ENCODE measurements at regions not wholly inside any gene's neighbourhood (a gene's known extent, or its start where the extent isn't known, plus 50 kb on each side); places are given as distances from the start of the nearest gene placed in this dataset.

GRCh38 chr5:173800340-173800739 is 87.8 kb upstream of the CPEB4 start:
- POLR2A ChIA-PET: no interaction called here
- DNase-seq (no peak), ATAC-seq (ENCODE audit: low read depth) (no peak)

GRCh38 chr5:173801006-173801405 is 87.1 kb upstream of the CPEB4 start:
- no peaks in the 10 kb centered on the region for H3K4me1 Mint-ChIP-seq
- peaks cover 4% of the 10 kb centered on the region for H3K9me3 Mint-ChIP-seq
- no peak overlapping the region for H3K4me3 Mint-ChIP-seq
- no peaks in the 10 kb centered on the region for H3K27me3 Mint-ChIP-seq
- POLR2A ChIA-PET: no interaction called here
- DNase-seq (no peak), ATAC-seq (ENCODE audit: low read depth) (no peak)
- no peak overlapping the region for H3K27ac Mint-ChIP-seq
- H3K36me3 Mint-ChIP-seq: no peaks in the 10 kb centered on the region

More at GRCh38 chr5:173800340-173800739, 87.8 kb upstream of the CPEB4 start:
- Mint-ChIP-seq H3K36me3 (no peaks in the 10 kb centered on the region), H3K27me3 (no peaks in the 10 kb centered on the region), H3K27ac (no peak overlapping the region), H3K9me3 (peaks cover 4% of the 10 kb centered on the region), H3K4me1 (no peaks in the 10 kb centered on the region), H3K4me3 (no peak overlapping the region)

- Mint-ChIP-seq H3K27ac (no peak overlapping the region), H3K27me3 (no peaks in the 10 kb centered on the region), H3K36me3 (no peaks in the 10 kb centered on the region), H3K9me3 (peaks cover 4% of the 10 kb centered on the region), H3K4me1 (no peaks in the 10 kb centered on the region), H3K4me3 (no peak overlapping the region)
- DNase-seq (no peak), ATAC-seq (ENCODE audit: low read depth) (no peak)
- POLR2A ChIA-PET: no interaction called here
Observed at GRCh38 chr5:173802670-173803165, 85.4 kb upstream of the CPEB4 start.

- H3K4me3 Mint-ChIP-seq: no peak overlapping the region
- H3K9me3 Mint-ChIP-seq: peaks cover 4% of the 10 kb centered on the region
- H3K36me3 Mint-ChIP-seq: no peaks in the 10 kb centered on the region
- POLR2A ChIA-PET: no interaction called here
- H3K27me3 Mint-ChIP-seq: no peaks in the 10 kb centered on the region
- no peak overlapping the region for H3K27ac Mint-ChIP-seq
- H3K4me1 Mint-ChIP-seq: no peaks in the 10 kb centered on the region
- ATAC-seq (ENCODE audit: low read depth): no peak
- DNase-seq: no peak
Observed at GRCh38 chr5:173804579-173804978, 83.6 kb upstream of the CPEB4 start.

- POLR2A ChIA-PET: no interaction called here
- Mint-ChIP-seq H3K4me3 (no peak overlapping the region), H3K27me3 (no peaks in the 10 kb centered on the region), H3K9me3 (peaks cover 16% of the 10 kb centered on the region), H3K4me1 (peaks cover 2% of the 10 kb centered on the region), H3K36me3 (peaks cover 9% of the 10 kb centered on the region), H3K27ac (no peak overlapping the region)
- no peak for DNase-seq
- ATAC-seq (ENCODE audit: low read depth): no peak
Observed at GRCh38 chr5:173806270-173807035, 81.7 kb upstream of the CPEB4 start.

- Mint-ChIP-seq H3K36me3 (peaks cover 9% of the 10 kb centered on the region), H3K27me3 (no peaks in the 10 kb centered on the region), H3K4me1 (peaks cover 2% of the 10 kb centered on the region), H3K4me3 (no peak overlapping the region), H3K27ac (no peak overlapping the region), H3K9me3 (peaks cover 17% of the 10 kb centered on the region)
- ATAC-seq (ENCODE audit: low read depth) (no peak), DNase-seq (no peak)
- POLR2A ChIA-PET: no interaction called here
Observed at GRCh38 chr5:173807181-173807655, 80.9 kb upstream of the CPEB4 start.

- DNase-seq: no peak
- H3K4me1 Mint-ChIP-seq: peaks cover 2% of the 10 kb centered on the region
- peaks cover 9% of the 10 kb centered on the region for H3K36me3 Mint-ChIP-seq
- H3K27me3 Mint-ChIP-seq: peaks cover 6% of the 10 kb centered on the region
- POLR2A ChIA-PET: no interaction called here
- no peak overlapping the region for H3K27ac Mint-ChIP-seq
- H3K9me3 Mint-ChIP-seq: peaks cover 17% of the 10 kb centered on the region
- no peak for ATAC-seq (ENCODE audit: low read depth)
- no peak overlapping the region for H3K4me3 Mint-ChIP-seq
Observed at GRCh38 chr5:173808079-173808808, 79.9 kb upstream of the CPEB4 start.

GRCh38 chr5:173809014-173809413 is 79.1 kb upstream of the CPEB4 start:
- ATAC-seq (ENCODE audit: low read depth): no peak
- DNase-seq: no peak
- peaks cover 9% of the 10 kb centered on the region for H3K36me3 Mint-ChIP-seq
- no peak overlapping the region for H3K4me3 Mint-ChIP-seq
- no peak overlapping the region for H3K27ac Mint-ChIP-seq
- peaks cover 10% of the 10 kb centered on the region for H3K27me3 Mint-ChIP-seq
- POLR2A ChIA-PET: no interaction called here
- peaks cover 17% of the 10 kb centered on the region for H3K9me3 Mint-ChIP-seq
- peaks cover 2% of the 10 kb centered on the region for H3K4me1 Mint-ChIP-seq

GRCh38 chr5:173812811-173813550 is 75.2 kb upstream of the CPEB4 start:
- POLR2A ChIA-PET: no interaction called here

GRCh38 chr5:173814053-173814452 is 74.1 kb upstream of the CPEB4 start:
- Mint-ChIP-seq H3K36me3 (peaks cover 10% of the 10 kb centered on the region), H3K4me3 (no peak overlapping the region), H3K4me1 (peaks cover 2% of the 10 kb centered on the region), H3K9me3 (peaks cover 14% of the 10 kb centered on the region), H3K27me3 (peaks cover 15% of the 10 kb centered on the region), H3K27ac (no peak overlapping the region)
- POLR2A ChIA-PET: no interaction called here
- ATAC-seq (ENCODE audit: low read depth) (no peak), DNase-seq (no peak)

More at GRCh38 chr5:173812811-173813550, 75.2 kb upstream of the CPEB4 start:
- H3K27me3 Mint-ChIP-seq: peaks cover 15% of the 10 kb centered on the region
- peaks cover 13% of the 10 kb centered on the region for H3K9me3 Mint-ChIP-seq
- DNase-seq (no peak), ATAC-seq (ENCODE audit: low read depth) (no peak)
- H3K27ac Mint-ChIP-seq: no peak overlapping the region
- H3K4me3 Mint-ChIP-seq: no peak overlapping the region
- H3K4me1 Mint-ChIP-seq: peaks cover 2% of the 10 kb centered on the region
- H3K36me3 Mint-ChIP-seq: peaks cover 9% of the 10 kb centered on the region

- no peaks in the 10 kb centered on the region for H3K4me1 Mint-ChIP-seq
- H3K9me3 Mint-ChIP-seq: peaks cover 11% of the 10 kb centered on the region
- H3K36me3 Mint-ChIP-seq: peaks cover 7% of the 10 kb centered on the region
- H3K4me3 Mint-ChIP-seq: no peak overlapping the region
- no peak for DNase-seq
- peaks cover 15% of the 10 kb centered on the region for H3K27me3 Mint-ChIP-seq
- ATAC-seq (ENCODE audit: low read depth): no peak
- POLR2A ChIA-PET: no interaction called here
- no peak overlapping the region for H3K27ac Mint-ChIP-seq
Observed at GRCh38 chr5:173815571-173815970, 72.6 kb upstream of the CPEB4 start.

- Mint-ChIP-seq H3K4me1 (peaks cover 8% of the 10 kb centered on the region), H3K27me3 (peaks cover 15% of the 10 kb centered on the region), H3K36me3 (peaks cover 1% of the 10 kb centered on the region), H3K27ac (no peak overlapping the region), H3K9me3 (peaks cover 1% of the 10 kb centered on the region), H3K4me3 (no peak overlapping the region)
- POLR2A ChIA-PET: no interaction called here
- DNase-seq (no peak), ATAC-seq (ENCODE audit: low read depth) (no peak)
Observed at GRCh38 chr5:173816728-173817127, 71.4 kb upstream of the CPEB4 start.

- H3K27ac Mint-ChIP-seq: no peak overlapping the region
- H3K4me3 Mint-ChIP-seq: no peak overlapping the region
- peaks cover 10% of the 10 kb centered on the region for H3K4me1 Mint-ChIP-seq
- ATAC-seq (ENCODE audit: low read depth) (no peak), DNase-seq (no peak)
- H3K9me3 Mint-ChIP-seq: peaks cover 1% of the 10 kb centered on the region
- POLR2A ChIA-PET: no interaction called here
- H3K36me3 Mint-ChIP-seq: peaks cover 1% of the 10 kb centered on the region
- H3K27me3 Mint-ChIP-seq: peaks cover 15% of the 10 kb centered on the region
Observed at GRCh38 chr5:173817561-173817960, 70.6 kb upstream of the CPEB4 start.
